Astrocyte of the cerebellum (primary cell): ENCODE measurements at regions not wholly inside any gene's neighbourhood (a gene's known extent, or its start where the extent isn't known, plus 50 kb on each side); places are given as distances from the start of the nearest gene placed in this dataset.

Experiments used
- DNase-seq: peaks from one replicate; pipeline ENCODE4 v3.0.0-alpha.2; 2011; ENCODE audit warnings: low read depth
- H3K4me3 ChIP-seq: 2 replicates; pipeline ENCODE4 v1.5.1; 2011; ENCODE audit warnings: mild to moderate bottlenecking, low read depth, low read length, moderate library complexity
- in situ Hi-C: cut with HindIII; loops from 2 replicates; pipeline ENCODE4 v1.10.0; 2017; ENCODE audit warnings: low sequenced_read_pairs
- TF ChIP-seq, protein P1 (sequence below): IDR thresholded peaks from 2 replicates; pipeline ENCODE4 v1.5.1; 2012; ENCODE audit warnings: low read length, low read depth, moderate library complexity, mild to moderate bottlenecking; ENCODE audit errors: missing control alignments

DNA sequence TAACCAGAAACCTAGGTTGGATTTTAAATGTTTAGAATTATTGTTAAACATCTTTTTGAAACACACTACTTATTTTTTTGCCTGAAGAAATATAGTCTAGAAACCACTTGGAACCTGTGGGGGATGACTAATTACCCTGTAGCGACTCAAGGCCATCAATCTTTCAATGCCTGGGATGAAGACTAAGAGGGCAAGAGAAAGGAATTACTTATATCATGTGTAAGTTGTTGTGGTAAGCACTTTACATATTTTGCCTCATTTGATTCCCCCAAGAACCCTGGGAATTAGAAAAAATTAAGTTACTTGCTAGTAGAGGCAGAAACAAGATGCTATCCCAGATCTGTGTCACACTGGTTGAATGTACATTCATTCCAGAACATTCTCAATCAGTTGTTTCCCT is 170.9 kb upstream of the GRIA3 start:
- TF ChIP-seq, protein P1, sequence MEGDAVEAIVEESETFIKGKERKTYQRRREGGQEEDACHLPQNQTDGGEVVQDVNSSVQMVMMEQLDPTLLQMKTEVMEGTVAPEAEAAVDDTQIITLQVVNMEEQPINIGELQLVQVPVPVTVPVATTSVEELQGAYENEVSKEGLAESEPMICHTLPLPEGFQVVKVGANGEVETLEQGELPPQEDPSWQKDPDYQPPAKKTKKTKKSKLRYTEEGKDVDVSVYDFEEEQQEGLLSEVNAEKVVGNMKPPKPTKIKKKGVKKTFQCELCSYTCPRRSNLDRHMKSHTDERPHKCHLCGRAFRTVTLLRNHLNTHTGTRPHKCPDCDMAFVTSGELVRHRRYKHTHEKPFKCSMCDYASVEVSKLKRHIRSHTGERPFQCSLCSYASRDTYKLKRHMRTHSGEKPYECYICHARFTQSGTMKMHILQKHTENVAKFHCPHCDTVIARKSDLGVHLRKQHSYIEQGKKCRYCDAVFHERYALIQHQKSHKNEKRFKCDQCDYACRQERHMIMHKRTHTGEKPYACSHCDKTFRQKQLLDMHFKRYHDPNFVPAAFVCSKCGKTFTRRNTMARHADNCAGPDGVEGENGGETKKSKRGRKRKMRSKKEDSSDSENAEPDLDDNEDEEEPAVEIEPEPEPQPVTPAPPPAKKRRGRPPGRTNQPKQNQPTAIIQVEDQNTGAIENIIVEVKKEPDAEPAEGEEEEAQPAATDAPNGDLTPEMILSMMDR: no peak
- in situ Hi-C loops: no loop called here
- no peak for DNase-seq
- H3K4me3 ChIP-seq: no peak overlapping the region

DNA sequence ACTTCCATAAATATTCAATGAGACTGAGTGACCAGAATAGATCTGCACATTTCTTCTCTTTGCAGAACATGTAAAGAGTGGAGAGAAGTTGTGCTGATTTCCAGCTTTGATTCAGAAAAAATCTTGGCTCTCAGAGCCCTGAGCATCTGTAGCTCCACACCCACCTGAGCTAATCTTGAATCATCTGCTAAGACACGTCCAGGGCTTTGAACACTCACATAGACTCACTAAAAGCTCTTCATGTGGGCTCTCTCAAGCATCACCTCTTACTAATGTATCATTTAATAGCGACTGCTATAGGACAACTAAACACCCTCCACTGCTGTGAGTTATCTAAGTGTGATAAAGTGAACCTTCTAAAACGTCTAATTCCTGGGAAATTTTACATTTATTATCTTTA is 147.7 kb upstream of the GRIA3 start:
- in situ Hi-C loops: no loop called here
- no peak for DNase-seq
- TF ChIP-seq, protein P1: no peak
- no peak overlapping the region for H3K4me3 ChIP-seq

DNA sequence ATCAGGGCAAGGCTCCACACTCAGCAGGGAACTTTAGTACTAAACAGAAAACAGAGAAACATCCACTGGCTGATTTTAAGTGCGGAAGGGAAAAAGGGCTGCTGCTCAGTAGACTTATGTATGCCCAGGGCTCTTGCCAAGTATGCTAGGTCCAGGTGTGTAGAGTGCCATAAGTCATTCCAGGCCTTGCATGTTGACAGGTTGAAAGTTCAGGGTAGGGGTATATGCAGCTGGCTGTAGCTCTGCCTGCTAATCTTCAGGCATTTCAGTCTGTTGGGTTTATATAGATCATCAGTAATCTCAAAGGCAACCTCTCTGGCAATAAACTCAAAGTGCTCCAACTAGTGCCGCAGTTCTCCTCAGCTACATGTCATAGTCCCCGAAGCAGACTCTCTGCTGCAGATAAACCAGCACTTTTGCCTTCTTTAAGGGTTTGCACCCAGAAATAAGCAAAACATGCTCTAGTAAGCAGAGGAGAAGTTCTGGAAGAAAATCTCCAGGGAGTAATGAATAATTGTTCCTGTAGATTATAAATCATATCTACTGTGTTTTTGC is 134.9 kb upstream of the GRIA3 start:
- TF ChIP-seq, protein P1: no peak
- in situ Hi-C loops: no loop called here
- no peak overlapping the region for H3K4me3 ChIP-seq
- no peak for DNase-seq

DNA sequence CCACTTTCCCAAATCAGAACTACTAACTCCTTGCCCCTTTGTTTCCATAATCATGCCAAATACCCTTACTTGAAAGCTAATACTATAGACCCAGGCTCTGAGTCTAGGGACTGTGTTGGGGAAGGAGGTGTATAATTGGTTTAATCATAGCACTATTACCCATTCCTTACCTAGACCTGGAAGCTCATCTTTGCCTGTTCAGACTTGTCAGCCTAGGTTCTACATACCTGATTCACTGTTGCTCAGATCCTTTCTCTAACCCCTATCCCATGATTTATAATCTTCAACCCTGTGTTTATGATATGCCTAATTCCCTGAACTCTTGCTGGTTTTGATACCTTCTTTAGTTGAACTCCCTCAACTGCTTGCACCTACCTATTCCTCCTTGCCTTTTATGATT is 123.1 kb upstream of the GRIA3 start:
- in situ Hi-C loops: no loop called here
- no peak overlapping the region for H3K4me3 ChIP-seq
- TF ChIP-seq, protein P1: no peak
- no peak for DNase-seq

DNA sequence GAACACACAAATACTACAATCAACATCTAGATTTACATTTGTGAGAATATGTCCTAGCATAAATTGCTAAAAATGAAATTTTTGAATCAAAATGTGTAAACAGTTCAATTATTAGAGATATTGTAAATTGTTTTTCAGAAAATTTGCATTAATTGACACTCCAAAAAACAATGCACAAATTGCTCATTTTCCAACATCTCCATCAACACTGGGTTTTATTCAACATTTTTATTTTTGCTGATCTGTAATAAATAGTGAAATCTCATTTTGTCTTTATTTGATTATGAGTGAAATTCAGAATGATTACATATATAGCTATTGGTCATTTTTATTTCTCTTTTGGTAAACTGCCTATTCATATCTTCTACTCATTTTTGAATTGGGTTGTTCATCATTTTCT is 120.0 kb upstream of the GRIA3 start:
- in situ Hi-C loops: no loop called here
- H3K4me3 ChIP-seq: no peak overlapping the region
- TF ChIP-seq, protein P1: no peak
- DNase-seq: no peak

DNA sequence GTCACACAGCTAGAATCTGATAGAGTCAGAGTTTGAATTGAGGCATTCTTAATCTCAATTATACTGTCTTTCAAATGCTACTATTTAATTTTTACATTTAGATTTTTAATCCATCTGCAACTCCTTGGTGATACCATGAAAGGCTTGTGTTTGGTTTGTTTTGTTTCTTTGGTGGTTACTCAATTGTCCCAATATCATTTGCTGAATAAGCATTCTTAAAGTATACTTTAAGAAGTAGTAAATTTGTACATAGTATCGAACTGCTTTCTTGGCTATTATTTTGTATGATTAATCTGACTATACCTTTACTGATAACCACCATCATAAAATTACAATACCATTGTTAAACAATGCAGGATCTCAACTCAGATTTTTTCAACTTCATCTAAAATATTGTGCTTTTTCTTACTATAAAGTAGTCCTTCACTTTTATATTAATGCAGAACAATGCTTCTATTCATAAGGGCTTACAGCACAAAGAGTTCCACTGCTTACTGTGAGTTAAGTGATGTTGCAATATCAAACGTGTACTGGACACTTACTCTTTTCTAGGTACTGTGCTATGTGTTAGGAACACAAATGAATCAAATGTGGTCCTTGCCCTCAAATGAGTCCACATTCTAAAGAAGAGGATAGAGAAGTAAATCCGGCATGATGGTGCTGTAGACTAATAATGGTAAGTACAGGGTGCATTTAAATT is 111.2 kb upstream of the GRIA3 start:
- DNase-seq: no peak
- no peak overlapping the region for H3K4me3 ChIP-seq
- TF ChIP-seq, protein P1: no peak
- in situ Hi-C loops: no loop called here
